ENCODE measurements at regions not wholly inside any gene's neighbourhood (a gene's known extent, or its start where the extent isn't known, plus 50 kb on each side); places are given as distances from the start of the nearest gene placed in this dataset.

DNA sequence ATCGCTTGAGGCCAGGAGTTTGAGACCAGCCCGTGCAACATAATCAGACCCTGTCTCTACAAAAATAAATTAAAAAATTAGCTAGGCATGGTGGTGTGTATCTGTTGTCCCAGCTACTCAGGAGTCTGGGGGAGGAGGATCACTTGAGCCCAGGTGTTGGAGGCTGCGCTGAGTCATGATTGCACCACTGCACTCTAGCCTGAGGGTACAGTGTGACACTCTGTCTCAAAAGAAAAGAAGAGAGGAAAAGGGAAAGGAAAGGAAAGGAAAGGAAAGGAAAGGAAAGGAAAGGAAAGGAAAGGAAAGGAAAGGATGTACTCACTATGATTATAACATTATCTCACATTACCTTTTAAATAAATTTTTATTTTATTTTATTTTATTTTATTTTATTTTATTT is 56.5 kb upstream of the MPP7 start:
- TF ChIP-seq, protein P1, sequence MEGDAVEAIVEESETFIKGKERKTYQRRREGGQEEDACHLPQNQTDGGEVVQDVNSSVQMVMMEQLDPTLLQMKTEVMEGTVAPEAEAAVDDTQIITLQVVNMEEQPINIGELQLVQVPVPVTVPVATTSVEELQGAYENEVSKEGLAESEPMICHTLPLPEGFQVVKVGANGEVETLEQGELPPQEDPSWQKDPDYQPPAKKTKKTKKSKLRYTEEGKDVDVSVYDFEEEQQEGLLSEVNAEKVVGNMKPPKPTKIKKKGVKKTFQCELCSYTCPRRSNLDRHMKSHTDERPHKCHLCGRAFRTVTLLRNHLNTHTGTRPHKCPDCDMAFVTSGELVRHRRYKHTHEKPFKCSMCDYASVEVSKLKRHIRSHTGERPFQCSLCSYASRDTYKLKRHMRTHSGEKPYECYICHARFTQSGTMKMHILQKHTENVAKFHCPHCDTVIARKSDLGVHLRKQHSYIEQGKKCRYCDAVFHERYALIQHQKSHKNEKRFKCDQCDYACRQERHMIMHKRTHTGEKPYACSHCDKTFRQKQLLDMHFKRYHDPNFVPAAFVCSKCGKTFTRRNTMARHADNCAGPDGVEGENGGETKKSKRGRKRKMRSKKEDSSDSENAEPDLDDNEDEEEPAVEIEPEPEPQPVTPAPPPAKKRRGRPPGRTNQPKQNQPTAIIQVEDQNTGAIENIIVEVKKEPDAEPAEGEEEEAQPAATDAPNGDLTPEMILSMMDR (IDR thresholded peaks at IDR 0.05; ENCODE audit: low read depth, low read length, poor library complexity, severe bottlenecking), result no peak
- TF ChIP-seq EZH2phosphoT487 (IDR thresholded peaks at IDR 0.05; ENCODE audit: borderline replicate concordance, low read length), result no peak
